Activated CD4-positive, alpha-beta T cell treated with anti-CD3 and anti-CD28 coated beads, Interleukin-10, Interleukin-2, amounts not matched to agents 100 ng/mL and 50 ng/mL, durations not matched to agents 16 hours and 8 hours (primary cell): ENCODE measurements at regions not wholly inside any gene's neighbourhood (a gene's known extent, or its start where the extent isn't known, plus 50 kb on each side); places are given as distances from the start of the nearest gene placed in this dataset.
"Not testable (repeated sequence)": the region's sequence is repeated elsewhere in the genome, so short reads cannot be mapped to it uniquely, and the experiment has no call there.

Experiments used
- DNase-seq: peaks from one replicate; pipeline ENCODE4 v3.0.0-alpha.2; 2020

- no peak for DNase-seq
These were observed 1137.1 kb downstream of the FSCB start for GRCh38 chr14:43369710-43370564.

GRCh38 chr14:43362586-43362985 is 1144.5 kb downstream of the FSCB start:
- DNase-seq = no peak

- DNase-seq = no peak
These were observed 1145.3 kb downstream of the FSCB start for GRCh38 chr14:43361751-43362150.

GRCh38 chr14:43360239-43360638 is 1146.8 kb downstream of the FSCB start:
- no peak for DNase-seq

- DNase-seq = no peak
These were observed 1147.8 kb downstream of the FSCB start for GRCh38 chr14:43359317-43359716.

- DNase-seq = no peak
These were observed 1150.0 kb downstream of the FSCB start for GRCh38 chr14:43356979-43357545.

- DNase-seq = no peak
These were observed 1150.7 kb downstream of the FSCB start for GRCh38 chr14:43356382-43356781.

GRCh38 chr14:43341921-43342320 is 1165.2 kb downstream of the FSCB start:
- no peak for DNase-seq

- no peak for DNase-seq
These were observed 1168.4 kb downstream of the FSCB start for GRCh38 chr14:43338713-43339112.

GRCh38 chr14:43336351-43336750 is 1170.7 kb downstream of the FSCB start:
- no peak for DNase-seq

GRCh38 chr14:43326501-43327407 is 1180.3 kb downstream of the FSCB start:
- not testable (repeated sequence) for DNase-seq

GRCh38 chr14:43316427-43316826 is 1190.7 kb downstream of the FSCB start:
- DNase-seq = no peak

- DNase-seq = no peak
These were observed 1193.4 kb downstream of the FSCB start for GRCh38 chr14:43313719-43314118.

- no peak for DNase-seq
These were observed 1198.5 kb downstream of the FSCB start for GRCh38 chr14:43308421-43309110.

GRCh38 chr14:43307836-43308235 is 1199.2 kb downstream of the FSCB start:
- DNase-seq = no peak

GRCh38 chr14:43306053-43306452 is 1201.0 kb downstream of the FSCB start:
- DNase-seq = no peak

GRCh38 chr14:43297794-43298193 is 1209.3 kb downstream of the FSCB start:
- no peak for DNase-seq

GRCh38 chr14:43296061-43296460 is 1211.0 kb downstream of the FSCB start:
- not testable (repeated sequence) for DNase-seq

GRCh38 chr14:43285575-43285974 is 1221.5 kb downstream of the FSCB start:
- DNase-seq = no peak

GRCh38 chr14:43260056-43260455 is 1247.0 kb downstream of the FSCB start:
- no peak for DNase-seq

- no peak for DNase-seq
These were observed 1248.7 kb downstream of the FSCB start for GRCh38 chr14:43258396-43258795.

GRCh38 chr14:43256996-43257395 is 1250.1 kb downstream of the FSCB start:
- DNase-seq = not testable (repeated sequence)

- DNase-seq = no peak
These were observed 1254.2 kb downstream of the FSCB start for GRCh38 chr14:43252866-43253265.
